PC-3 (cell line): ENCODE measurements at regions not wholly inside any gene's neighbourhood (a gene's known extent, or its start where the extent isn't known, plus 50 kb on each side); places are given as distances from the start of the nearest gene placed in this dataset.

Experiments
- CTCF ChIP-seq: fragments of 300-600 bp; sonication (generic); conservative IDR thresholded peaks from 2 replicates; pipeline ENCODE4 v1.5.1; 2017; ENCODE audit warnings: antibody characterized with exemption, low read depth, mild to moderate bottlenecking, low read length
- EZH2 ChIP-seq: fragments of 300-600 bp; sonication (generic); IDR thresholded peaks from one replicate; pipeline ENCODE4 v1.6.1; 2017; ENCODE audit warnings: antibody characterized with exemption, mild to moderate bottlenecking, low read length; ENCODE audit not compliant: unreplicated experiment

GRCh38 chr18:24677011-24677410 is 216.6 kb downstream of the HRH4 start:
- TF ChIP-seq CTCF (no peak), EZH2 (no peak)
